DOHH2 (cell line): ENCODE measurements at regions not wholly inside any gene's neighbourhood (a gene's known extent, or its start where the extent isn't known, plus 50 kb on each side); places are given as distances from the start of the nearest gene placed in this dataset.

Source experiments
- CTCF ChIP-seq: fragments of 200-600 bp; sonication (generic); IDR thresholded peaks from one replicate; pipeline ENCODE4 v1.5.1; 2014; ENCODE audit warnings: antibody characterized with exemption, mild to moderate bottlenecking, low read depth, low read length; ENCODE audit not compliant: poor library complexity, severe bottlenecking
- EZH2phosphoT487 ChIP-seq: fragments of 200-600 bp; sonication (generic); IDR thresholded peaks from 2 replicates; pipeline ENCODE4 v1.6.1; 2017; ENCODE audit warnings: borderline replicate concordance, mild to moderate bottlenecking, antibody characterized with exemption, low read length, moderate library complexity, mixed read lengths

GRCh38 chr22:27196606-27197005, 539.2 kb downstream of the MIAT start:
- no peak for TF ChIP-seq CTCF
- TF ChIP-seq EZH2phosphoT487 = no peak
